ENCODE measurements at regions not wholly inside any gene's neighbourhood (a gene's known extent, or its start where the extent isn't known, plus 50 kb on each side); places are given as distances from the start of the nearest gene placed in this dataset.

- no peak overlapping the region for H3K4me3 ChIP-seq (ENCODE audit: low read length)
- H3K4me1 ChIP-seq (ENCODE audit: control insufficient read depth, insufficient read depth, low read length): peaks cover 3% of the 10 kb centered on the region
- H3K9ac ChIP-seq (ENCODE audit: low read length): no peak overlapping the region
- no peaks in the 10 kb centered on the region for H3K27me3 ChIP-seq (ENCODE audit: control insufficient read depth, insufficient read depth, low read length)
- H3K27ac ChIP-seq (ENCODE audit: low read depth, low read length): no peak overlapping the region
- H3K36me3 ChIP-seq (ENCODE audit: control insufficient read depth, insufficient read depth, low read length): no peaks in the 10 kb centered on the region
Measured at GRCh38 chr6:156376091-156376490, 401.1 kb upstream of the ARID1B start.

- H3K36me3 ChIP-seq (ENCODE audit: control insufficient read depth, insufficient read depth, low read length): no peaks in the 10 kb centered on the region
- H3K4me1 ChIP-seq (ENCODE audit: control insufficient read depth, insufficient read depth, low read length): no peaks in the 10 kb centered on the region
- no peak overlapping the region for H3K4me3 ChIP-seq (ENCODE audit: low read length)
- H3K27me3 ChIP-seq (ENCODE audit: control insufficient read depth, insufficient read depth, low read length): no peaks in the 10 kb centered on the region
- no peak overlapping the region for H3K9ac ChIP-seq (ENCODE audit: low read length)
- no peak overlapping the region for H3K27ac ChIP-seq (ENCODE audit: low read depth, low read length)
Measured at GRCh38 chr6:156359912-156360311, 417.3 kb upstream of the ARID1B start.

- Histone ChIP-seq H3K27ac (ENCODE audit: low read depth, low read length) (no peak overlapping the region), H3K4me3 (ENCODE audit: low read length) (no peak overlapping the region), H3K27me3 (ENCODE audit: control insufficient read depth, insufficient read depth, low read length) (no peaks in the 10 kb centered on the region), H3K4me1 (ENCODE audit: control insufficient read depth, insufficient read depth, low read length) (no peaks in the 10 kb centered on the region), H3K9ac (ENCODE audit: low read length) (no peak overlapping the region), H3K36me3 (ENCODE audit: control insufficient read depth, insufficient read depth, low read length) (no peaks in the 10 kb centered on the region)
Measured at GRCh38 chr6:156352861-156353260, 424.3 kb upstream of the ARID1B start.

- Histone ChIP-seq H3K27ac (ENCODE audit: low read depth, low read length) (no peak overlapping the region), H3K4me1 (ENCODE audit: control insufficient read depth, insufficient read depth, low read length) (no peaks in the 10 kb centered on the region), H3K9ac (ENCODE audit: low read length) (no peak overlapping the region), H3K27me3 (ENCODE audit: control insufficient read depth, insufficient read depth, low read length) (no peaks in the 10 kb centered on the region), H3K36me3 (ENCODE audit: control insufficient read depth, insufficient read depth, low read length) (no peaks in the 10 kb centered on the region), H3K4me3 (ENCODE audit: low read length) (no peak overlapping the region)
Measured at GRCh38 chr6:156351346-156351966, 425.7 kb upstream of the ARID1B start.

GRCh38 chr6:156350337-156350736 lies 426.8 kb upstream of the ARID1B start:
- no peak overlapping the region for H3K9ac ChIP-seq (ENCODE audit: low read length)
- H3K4me3 ChIP-seq (ENCODE audit: low read length): no peak overlapping the region
- no peaks in the 10 kb centered on the region for H3K36me3 ChIP-seq (ENCODE audit: control insufficient read depth, insufficient read depth, low read length)
- H3K27ac ChIP-seq (ENCODE audit: low read depth, low read length): no peak overlapping the region
- H3K27me3 ChIP-seq (ENCODE audit: control insufficient read depth, insufficient read depth, low read length): no peaks in the 10 kb centered on the region
- no peaks in the 10 kb centered on the region for H3K4me1 ChIP-seq (ENCODE audit: control insufficient read depth, insufficient read depth, low read length)

- Histone ChIP-seq H3K36me3 (ENCODE audit: control insufficient read depth, insufficient read depth, low read length) (no peaks in the 10 kb centered on the region), H3K4me1 (ENCODE audit: control insufficient read depth, insufficient read depth, low read length) (no peaks in the 10 kb centered on the region), H3K4me3 (ENCODE audit: low read length) (no peak overlapping the region), H3K27me3 (ENCODE audit: control insufficient read depth, insufficient read depth, low read length) (no peaks in the 10 kb centered on the region), H3K9ac (ENCODE audit: low read length) (no peak overlapping the region), H3K27ac (ENCODE audit: low read depth, low read length) (no peak overlapping the region)
Measured at GRCh38 chr6:156348849-156349248, 428.3 kb upstream of the ARID1B start.

GRCh38 chr6:156348424-156348823 lies 428.8 kb upstream of the ARID1B start:
- no peak overlapping the region for H3K4me3 ChIP-seq (ENCODE audit: low read length)
- no peak overlapping the region for H3K27ac ChIP-seq (ENCODE audit: low read depth, low read length)
- H3K36me3 ChIP-seq (ENCODE audit: control insufficient read depth, insufficient read depth, low read length): no peaks in the 10 kb centered on the region
- no peaks in the 10 kb centered on the region for H3K27me3 ChIP-seq (ENCODE audit: control insufficient read depth, insufficient read depth, low read length)
- H3K4me1 ChIP-seq (ENCODE audit: control insufficient read depth, insufficient read depth, low read length): no peaks in the 10 kb centered on the region
- no peak overlapping the region for H3K9ac ChIP-seq (ENCODE audit: low read length)

GRCh38 chr6:156347656-156348055 lies 429.5 kb upstream of the ARID1B start:
- Histone ChIP-seq H3K4me3 (ENCODE audit: low read length) (no peak overlapping the region), H3K27ac (ENCODE audit: low read depth, low read length) (no peak overlapping the region), H3K9ac (ENCODE audit: low read length) (no peak overlapping the region)

GRCh38 chr6:156347246-156347645 lies 429.9 kb upstream of the ARID1B start:
- H3K4me1 ChIP-seq (ENCODE audit: control insufficient read depth, insufficient read depth, low read length): no peaks in the 10 kb centered on the region
- H3K27ac ChIP-seq (ENCODE audit: low read depth, low read length): no peak overlapping the region
- no peaks in the 10 kb centered on the region for H3K27me3 ChIP-seq (ENCODE audit: control insufficient read depth, insufficient read depth, low read length)
- H3K9ac ChIP-seq (ENCODE audit: low read length): no peak overlapping the region
- no peak overlapping the region for H3K4me3 ChIP-seq (ENCODE audit: low read length)
- no peaks in the 10 kb centered on the region for H3K36me3 ChIP-seq (ENCODE audit: control insufficient read depth, insufficient read depth, low read length)

More at GRCh38 chr6:156347656-156348055, 429.5 kb upstream of the ARID1B start:
- Histone ChIP-seq H3K36me3 (ENCODE audit: control insufficient read depth, insufficient read depth, low read length) (no peaks in the 10 kb centered on the region), H3K4me1 (ENCODE audit: control insufficient read depth, insufficient read depth, low read length) (no peaks in the 10 kb centered on the region), H3K27me3 (ENCODE audit: control insufficient read depth, insufficient read depth, low read length) (no peaks in the 10 kb centered on the region)

- no peaks in the 10 kb centered on the region for H3K36me3 ChIP-seq (ENCODE audit: control insufficient read depth, insufficient read depth, low read length)
- no peaks in the 10 kb centered on the region for H3K27me3 ChIP-seq (ENCODE audit: control insufficient read depth, insufficient read depth, low read length)
- no peak overlapping the region for H3K27ac ChIP-seq (ENCODE audit: low read depth, low read length)
- H3K9ac ChIP-seq (ENCODE audit: low read length): no peak overlapping the region
- H3K4me1 ChIP-seq (ENCODE audit: control insufficient read depth, insufficient read depth, low read length): no peaks in the 10 kb centered on the region
- H3K4me3 ChIP-seq (ENCODE audit: low read length): no peak overlapping the region
Measured at GRCh38 chr6:156345700-156346099, 431.5 kb upstream of the ARID1B start.

GRCh38 chr6:156344491-156344890 lies 432.7 kb upstream of the ARID1B start:
- Histone ChIP-seq H3K36me3 (ENCODE audit: control insufficient read depth, insufficient read depth, low read length) (no peaks in the 10 kb centered on the region), H3K27me3 (ENCODE audit: control insufficient read depth, insufficient read depth, low read length) (no peaks in the 10 kb centered on the region)

GRCh38 chr6:156337801-156338200 lies 439.4 kb upstream of the ARID1B start:
- Histone ChIP-seq H3K9ac (ENCODE audit: low read length) (no peak overlapping the region), H3K27ac (ENCODE audit: low read depth, low read length) (no peak overlapping the region), H3K4me1 (ENCODE audit: control insufficient read depth, insufficient read depth, low read length) (no peaks in the 10 kb centered on the region), H3K27me3 (ENCODE audit: control insufficient read depth, insufficient read depth, low read length) (no peaks in the 10 kb centered on the region), H3K4me3 (ENCODE audit: low read length) (no peak overlapping the region), H3K36me3 (ENCODE audit: control insufficient read depth, insufficient read depth, low read length) (no peaks in the 10 kb centered on the region)

More at GRCh38 chr6:156344491-156344890, 432.7 kb upstream of the ARID1B start:
- H3K27ac ChIP-seq (ENCODE audit: low read depth, low read length): no peak overlapping the region
- no peak overlapping the region for H3K9ac ChIP-seq (ENCODE audit: low read length)
- no peaks in the 10 kb centered on the region for H3K4me1 ChIP-seq (ENCODE audit: control insufficient read depth, insufficient read depth, low read length)
- no peak overlapping the region for H3K4me3 ChIP-seq (ENCODE audit: low read length)

- Histone ChIP-seq H3K4me1 (ENCODE audit: control insufficient read depth, insufficient read depth, low read length) (no peaks in the 10 kb centered on the region), H3K27me3 (ENCODE audit: control insufficient read depth, insufficient read depth, low read length) (no peaks in the 10 kb centered on the region), H3K4me3 (ENCODE audit: low read length) (no peak overlapping the region), H3K9ac (ENCODE audit: low read length) (no peak overlapping the region), H3K27ac (ENCODE audit: low read depth, low read length) (no peak overlapping the region), H3K36me3 (ENCODE audit: control insufficient read depth, insufficient read depth, low read length) (no peaks in the 10 kb centered on the region)
Measured at GRCh38 chr6:156336733-156337132, 440.4 kb upstream of the ARID1B start.
